ENCODE measurements at regions not wholly inside any gene's neighbourhood (a gene's known extent, or its start where the extent isn't known, plus 50 kb on each side); places are given as distances from the start of the nearest gene placed in this dataset.
A peak's percentile ranks its signal among the peaks of the same experiment; 100 is the strongest.

DNA sequence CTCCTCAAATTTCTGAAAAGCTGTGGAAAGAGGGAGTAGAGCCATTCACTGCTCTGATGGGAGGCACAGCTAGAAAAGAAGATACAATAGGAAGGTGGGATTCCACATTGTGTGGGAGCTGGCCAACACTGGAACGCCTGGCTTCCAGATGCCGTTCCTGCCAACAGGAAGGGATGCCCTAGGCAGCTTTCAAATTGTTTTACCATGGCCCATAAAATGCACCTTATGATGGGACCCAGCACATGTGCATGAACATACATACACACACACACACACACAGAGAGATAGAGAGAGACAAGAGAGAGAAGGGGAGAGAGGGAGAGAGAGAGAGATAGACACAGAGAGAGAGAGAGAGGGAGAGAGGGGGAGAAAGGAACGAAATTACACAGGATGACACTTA is 86.1 kb upstream of the BZW1 start:
- DNase-seq: no peak
- Mint-ChIP-seq H3K4me3 (no peak overlapping the region), H3K27ac (no peak overlapping the region), H3K27me3 (ENCODE audit: low read depth) (peaks cover 4% of the 10 kb centered on the region), H3K4me1 (ENCODE audit: low read depth) (no peaks in the 10 kb centered on the region), H3K36me3 (ENCODE audit: low read depth) (no peaks in the 10 kb centered on the region), H3K9me3 (no peaks in the 10 kb centered on the region)
- CTCF ChIA-PET: interaction anchor here (3.9 kb wide), 1 partner anchor 12 kb away, joined by 15 read pairs; no protein-coding TSS in a partner anchor
- intact Hi-C loops (cut with micrococcal nuclease): no loop called here

DNA sequence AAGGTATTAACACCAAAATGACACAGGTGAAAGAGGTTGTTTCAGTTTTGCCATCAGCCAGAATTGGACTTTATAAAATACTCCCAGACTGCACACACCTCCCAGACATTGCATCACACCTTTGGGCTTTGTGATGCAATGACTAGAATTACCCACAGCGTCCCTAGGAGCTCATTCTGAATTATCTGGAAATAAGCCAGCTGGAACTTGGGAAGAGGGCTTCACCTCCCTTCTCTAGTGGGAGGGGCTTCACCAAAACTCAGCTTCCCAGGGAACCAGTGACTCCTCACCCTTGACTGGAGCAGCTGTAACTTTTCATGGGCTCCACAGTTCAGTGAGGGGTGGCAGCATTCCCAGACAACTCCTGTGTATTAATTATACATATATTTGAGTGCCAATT is 83.1 kb upstream of the BZW1 start:
- Mint-ChIP-seq H3K27ac (no peak overlapping the region), H3K36me3 (ENCODE audit: low read depth) (no peaks in the 10 kb centered on the region)

DNA sequence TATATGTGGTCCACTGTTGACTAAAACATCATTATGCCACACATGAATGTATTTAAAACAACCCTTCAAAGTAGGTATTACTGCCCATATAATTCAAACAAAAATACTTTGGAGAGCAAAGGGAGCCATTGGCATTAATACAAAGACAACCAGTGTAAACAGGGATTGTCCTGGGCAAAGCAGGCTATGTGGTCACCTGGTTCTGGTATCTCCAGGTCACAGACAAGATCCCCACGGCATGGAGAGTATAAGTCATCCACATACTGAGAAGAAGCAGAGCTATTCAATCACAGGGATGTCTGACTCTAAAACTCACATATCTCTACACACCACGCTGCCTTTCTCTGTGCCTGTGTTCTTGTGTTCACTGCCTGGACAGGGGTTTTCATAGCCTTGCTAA is 81.4 kb upstream of the BZW1 start:
- H3K4me1 Mint-ChIP-seq (ENCODE audit: low read depth): peaks cover 8% of the 10 kb centered on the region
- CTCF ChIA-PET: no interaction called here
- H3K9me3 Mint-ChIP-seq: no peaks in the 10 kb centered on the region
- no peak for DNase-seq
- H3K36me3 Mint-ChIP-seq (ENCODE audit: low read depth): no peaks in the 10 kb centered on the region
- intact Hi-C loops (cut with micrococcal nuclease): no loop called here
- no peak overlapping the region for H3K4me3 Mint-ChIP-seq
- peaks cover 2% of the 10 kb centered on the region for H3K27me3 Mint-ChIP-seq (ENCODE audit: low read depth)
- no peak overlapping the region for H3K27ac Mint-ChIP-seq

More for the DNA sequence above, 83.1 kb upstream of the BZW1 start:
- intact Hi-C loops (cut with micrococcal nuclease): no loop called here
- Mint-ChIP-seq H3K9me3 (no peaks in the 10 kb centered on the region), H3K4me1 (ENCODE audit: low read depth) (no peaks in the 10 kb centered on the region), H3K27me3 (ENCODE audit: low read depth) (peaks cover 6% of the 10 kb centered on the region), H3K4me3 (no peak overlapping the region)
- DNase-seq: no peak
- CTCF ChIA-PET: no interaction called here

DNA sequence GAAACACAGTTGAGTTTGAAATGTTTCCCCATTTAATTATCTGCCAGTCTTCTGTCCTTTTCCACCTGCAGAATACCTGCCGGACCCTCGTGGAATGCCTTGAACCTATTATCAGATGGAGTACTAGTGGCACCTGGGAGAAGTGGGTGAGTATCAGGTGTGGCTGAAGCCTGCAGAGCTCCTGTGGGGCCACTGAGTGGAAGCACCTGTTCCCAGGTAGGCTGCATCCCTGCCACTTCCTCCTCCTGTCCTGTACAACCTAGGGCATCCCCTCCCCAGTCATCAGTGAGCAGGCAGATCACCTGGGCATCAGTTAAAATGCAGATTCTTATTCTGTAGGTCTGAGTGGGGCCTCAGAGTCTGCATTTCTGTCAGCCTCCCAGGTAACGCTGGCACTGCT is 80.8 kb upstream of the BZW1 start:
- H3K4me1 Mint-ChIP-seq (ENCODE audit: low read depth): peaks cover 13% of the 10 kb centered on the region
- peaks cover 2% of the 10 kb centered on the region for H3K27me3 Mint-ChIP-seq (ENCODE audit: low read depth)
- intact Hi-C loops (cut with micrococcal nuclease): no loop called here
- no peaks in the 10 kb centered on the region for H3K36me3 Mint-ChIP-seq (ENCODE audit: low read depth)
- CTCF ChIA-PET: interaction anchor here (0.8 kb wide), 1 partner anchor 34 kb away, joined by 3 read pairs; no protein-coding TSS in a partner anchor
- no peak overlapping the region for H3K4me3 Mint-ChIP-seq
- no peaks in the 10 kb centered on the region for H3K9me3 Mint-ChIP-seq
- H3K27ac Mint-ChIP-seq: no peak overlapping the region
- DNase-seq: no peak

DNA sequence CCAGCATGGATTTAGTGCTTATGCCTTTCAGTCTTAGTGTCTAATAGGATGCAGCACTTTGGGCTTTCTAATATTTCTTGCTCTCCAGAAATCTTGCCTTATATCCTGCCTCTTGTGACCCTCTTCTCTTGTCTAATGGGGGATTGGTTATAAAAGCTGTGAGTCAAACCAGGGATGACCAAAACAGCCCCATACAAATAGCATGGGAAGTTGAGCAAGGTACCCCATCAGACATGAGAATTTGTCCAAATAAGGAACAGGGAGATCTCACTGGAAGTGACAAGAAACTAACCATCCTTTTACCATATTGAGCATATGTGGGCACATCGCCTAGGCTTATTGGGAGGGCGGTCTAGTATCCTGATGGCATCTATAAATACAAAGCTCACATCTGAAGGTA is 78.8 kb upstream of the BZW1 start:
- intact Hi-C loops (cut with micrococcal nuclease): no loop called here
- Mint-ChIP-seq H3K4me1 (ENCODE audit: low read depth) (peaks cover 13% of the 10 kb centered on the region), H3K27ac (no peak overlapping the region), H3K27me3 (ENCODE audit: low read depth) (peaks cover 9% of the 10 kb centered on the region), H3K9me3 (no peaks in the 10 kb centered on the region), H3K36me3 (ENCODE audit: low read depth) (no peaks in the 10 kb centered on the region), H3K4me3 (no peak overlapping the region)
- DNase-seq: no peak
- CTCF ChIA-PET: no interaction called here

DNA sequence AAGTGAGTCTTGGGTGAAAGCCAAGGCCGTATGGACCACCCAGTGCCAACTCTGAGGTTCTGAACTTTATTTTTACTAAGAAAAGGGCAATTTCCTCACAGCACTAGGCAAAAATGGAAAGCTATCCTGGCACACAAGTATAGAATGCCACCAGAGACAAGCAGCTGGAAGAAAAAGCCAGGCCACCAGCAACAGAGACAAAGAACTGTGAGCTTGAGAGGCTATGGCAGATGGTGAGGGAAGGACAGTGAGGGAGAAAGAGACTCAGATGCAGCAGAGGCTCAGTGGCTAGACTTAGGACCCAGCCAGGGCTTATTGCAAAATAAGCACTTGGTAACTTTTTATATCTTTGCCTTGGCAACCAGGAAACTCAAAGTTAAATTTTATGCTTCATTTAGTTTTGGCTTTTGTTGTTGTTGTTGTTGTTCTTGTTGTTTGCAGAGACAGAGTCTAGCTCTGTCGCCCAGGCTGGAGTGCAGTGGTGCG is 78.0 kb upstream of the BZW1 start:
- no peaks in the 10 kb centered on the region for H3K36me3 Mint-ChIP-seq (ENCODE audit: low read depth)
- peaks cover 13% of the 10 kb centered on the region for H3K4me1 Mint-ChIP-seq (ENCODE audit: low read depth)
- no peak overlapping the region for H3K4me3 Mint-ChIP-seq
- no peak overlapping the region for H3K27ac Mint-ChIP-seq
- peaks cover 9% of the 10 kb centered on the region for H3K27me3 Mint-ChIP-seq (ENCODE audit: low read depth)
- intact Hi-C loops (cut with micrococcal nuclease): no loop called here
- H3K9me3 Mint-ChIP-seq: no peaks in the 10 kb centered on the region
- CTCF ChIA-PET: interaction anchor here (0.6 to 1.3 kb wide), 2 partner anchors 21 to 148 kb away, joined by 3 read pairs; partner anchors contain the start of gene AOX1
- DNase-seq: no peak

DNA sequence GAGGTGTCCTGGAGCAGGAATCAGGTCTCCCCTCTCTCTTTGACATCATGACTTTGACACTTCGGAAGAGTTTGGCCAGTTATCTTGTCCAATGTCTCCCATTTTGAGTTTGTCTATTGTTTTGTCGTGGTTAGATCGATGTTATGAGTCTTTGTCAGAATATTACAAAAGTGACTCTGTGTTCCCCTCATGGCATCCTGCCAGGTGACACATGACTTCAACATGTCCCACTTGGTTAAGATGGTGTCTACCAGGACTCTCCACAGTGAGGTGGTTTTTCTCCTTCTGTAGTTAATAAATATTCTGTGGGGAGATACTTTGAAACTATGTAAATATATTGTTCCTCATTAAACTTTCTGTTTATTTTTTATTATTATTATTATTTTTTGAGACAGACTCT is 76.6 kb upstream of the BZW1 start:
- Mint-ChIP-seq H3K36me3 (ENCODE audit: low read depth) (no peaks in the 10 kb centered on the region), H3K27me3 (ENCODE audit: low read depth) (peaks cover 9% of the 10 kb centered on the region), H3K4me3 (no peak overlapping the region), H3K9me3 (no peaks in the 10 kb centered on the region), H3K27ac (no peak overlapping the region), H3K4me1 (ENCODE audit: low read depth) (peaks cover 13% of the 10 kb centered on the region)
- intact Hi-C loops (cut with micrococcal nuclease): loop anchor here (1.0 kb wide), 5 partner anchors 22 to 755 kb away; no protein-coding TSS in a partner anchor
- peak; percentile 55 for DNase-seq
- CTCF ChIA-PET: interaction anchor here (0.6 to 1.2 kb wide), 10 partner anchors 22 to 443 kb away, joined by 3 to 11 read pairs (median 4); partner anchors contain the start of genes AOX1 and SGO2

DNA sequence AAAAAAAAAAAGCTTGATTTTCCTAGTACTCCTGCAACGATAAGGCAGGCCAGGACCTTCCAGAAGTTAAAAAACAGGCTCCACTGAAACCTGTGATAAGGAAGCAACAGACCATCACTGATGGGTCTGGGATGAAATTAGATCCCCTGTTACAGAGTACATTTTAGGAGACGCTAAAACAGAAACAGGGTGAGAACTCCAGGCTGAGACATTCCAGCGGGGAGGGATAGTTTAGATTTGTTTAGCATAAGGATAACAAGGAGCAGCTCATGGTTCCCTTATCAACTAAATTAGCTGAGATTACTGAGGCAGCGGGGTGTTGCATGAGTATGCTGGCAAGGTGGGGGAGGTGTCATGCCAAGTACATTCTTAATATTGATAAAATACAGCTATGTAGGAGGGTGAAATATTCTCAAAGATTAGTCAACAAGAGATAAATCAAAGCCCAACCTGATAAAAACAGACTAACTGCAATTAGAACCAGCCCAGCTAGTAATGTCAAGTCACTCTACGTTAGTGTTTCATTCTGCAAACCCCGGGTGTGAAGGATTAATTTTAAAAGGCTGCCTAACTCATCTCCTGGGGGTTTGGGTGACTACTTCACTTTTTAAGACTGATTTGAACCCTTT is 75.0 kb upstream of the BZW1 start:
- Mint-ChIP-seq H3K27ac (no peak overlapping the region), H3K27me3 (ENCODE audit: low read depth) (peaks cover 9% of the 10 kb centered on the region), H3K4me3 (no peak overlapping the region), H3K36me3 (ENCODE audit: low read depth) (no peaks in the 10 kb centered on the region), H3K9me3 (no peaks in the 10 kb centered on the region), H3K4me1 (ENCODE audit: low read depth) (peaks cover 13% of the 10 kb centered on the region)
- intact Hi-C loops (cut with micrococcal nuclease): no loop called here
- CTCF ChIA-PET: interaction anchor here (1.1 to 1.3 kb wide), 2 partner anchors 24 to 151 kb away, joined by 3 read pairs; partner anchors contain the start of gene AOX1
- DNase-seq: no peak

DNA sequence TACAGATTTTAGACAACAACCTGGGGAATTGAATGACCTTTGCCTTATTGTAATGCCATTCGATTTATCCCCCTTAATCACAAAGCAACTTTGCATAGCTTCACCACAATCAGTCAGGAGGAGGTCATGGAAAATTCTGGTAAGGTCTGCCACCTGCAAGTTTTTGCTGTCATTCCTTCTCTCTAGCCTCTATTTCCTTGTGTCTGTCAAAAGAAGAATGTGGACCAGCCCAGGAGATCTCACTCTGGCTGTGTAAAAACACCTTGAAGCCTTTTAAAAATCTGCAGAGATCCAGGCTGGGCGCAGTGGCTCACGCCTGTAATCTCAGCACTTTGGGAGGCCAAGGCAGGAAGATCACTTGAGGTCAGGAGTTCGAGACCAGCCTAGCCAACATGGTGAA is 74.1 kb upstream of the BZW1 start:
- Mint-ChIP-seq H3K27ac (no peak overlapping the region), H3K9me3 (no peaks in the 10 kb centered on the region), H3K4me1 (ENCODE audit: low read depth) (peaks cover 13% of the 10 kb centered on the region), H3K27me3 (ENCODE audit: low read depth) (peaks cover 7% of the 10 kb centered on the region), H3K4me3 (no peak overlapping the region), H3K36me3 (ENCODE audit: low read depth) (no peaks in the 10 kb centered on the region)
- no peak for DNase-seq
- intact Hi-C loops (cut with micrococcal nuclease): no loop called here
- CTCF ChIA-PET: interaction anchor here (1.1 to 1.3 kb wide), 2 partner anchors 25 to 152 kb away, joined by 3 read pairs; partner anchors contain the start of gene AOX1

DNA sequence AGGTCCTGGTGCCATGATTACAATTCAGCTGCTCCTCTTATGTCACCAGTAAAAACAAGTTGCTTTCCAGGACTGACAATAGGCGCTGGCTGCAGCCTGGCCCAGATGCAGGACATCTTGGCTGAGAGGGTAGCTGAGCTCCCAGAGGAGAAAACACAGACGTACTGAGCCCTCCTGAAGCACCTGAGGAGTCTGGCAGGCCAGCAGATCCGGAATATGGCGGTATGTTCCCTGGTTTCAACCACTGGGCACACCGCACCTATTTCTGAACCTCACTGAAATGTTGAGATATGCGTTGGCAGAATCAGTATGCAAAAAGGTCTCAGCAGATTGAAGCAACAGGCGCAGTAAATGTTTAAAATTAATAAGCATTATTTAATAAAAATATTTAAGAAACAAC is 73.1 kb upstream of the BZW1 start:
- DNase-seq: no peak
- Mint-ChIP-seq H3K4me1 (ENCODE audit: low read depth) (peaks cover 13% of the 10 kb centered on the region), H3K4me3 (no peak overlapping the region), H3K27me3 (ENCODE audit: low read depth) (peaks cover 7% of the 10 kb centered on the region), H3K27ac (no peak overlapping the region), H3K9me3 (no peaks in the 10 kb centered on the region), H3K36me3 (ENCODE audit: low read depth) (no peaks in the 10 kb centered on the region)
- CTCF ChIA-PET: interaction anchor here (0.7 kb wide), 1 partner anchor 36 kb away, joined by 3 read pairs; no protein-coding TSS in a partner anchor
- intact Hi-C loops (cut with micrococcal nuclease): no loop called here

DNA sequence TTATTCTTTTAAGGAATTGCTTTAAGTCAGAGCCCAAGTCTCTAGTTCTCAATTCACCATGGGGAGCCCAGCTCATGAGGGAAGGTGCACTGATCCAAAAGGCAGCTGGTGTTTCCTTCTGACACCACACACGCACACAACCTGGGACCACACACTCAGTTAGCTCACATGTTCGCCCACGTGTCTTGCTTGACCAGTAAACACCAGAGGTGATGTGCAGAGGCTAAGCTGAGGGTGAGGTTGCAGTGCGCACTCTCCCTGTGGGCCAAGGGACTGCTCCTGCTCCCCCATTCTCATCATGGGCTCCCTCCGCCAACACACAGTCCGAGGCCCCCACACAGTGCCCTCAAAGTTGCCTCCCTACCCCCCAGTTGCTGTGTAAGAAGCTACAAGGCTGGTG is 70.8 kb upstream of the BZW1 start:
- no peak for DNase-seq
- intact Hi-C loops (cut with micrococcal nuclease): no loop called here
- CTCF ChIA-PET: interaction anchor here (0.6 kb wide), 1 partner anchor 24 kb away, joined by 3 read pairs; no protein-coding TSS in a partner anchor
- Mint-ChIP-seq H3K4me1 (ENCODE audit: low read depth) (no peaks in the 10 kb centered on the region), H3K36me3 (ENCODE audit: low read depth) (no peaks in the 10 kb centered on the region), H3K4me3 (no peak overlapping the region), H3K9me3 (no peaks in the 10 kb centered on the region), H3K27me3 (ENCODE audit: low read depth) (peaks cover 7% of the 10 kb centered on the region), H3K27ac (no peak overlapping the region)

DNA sequence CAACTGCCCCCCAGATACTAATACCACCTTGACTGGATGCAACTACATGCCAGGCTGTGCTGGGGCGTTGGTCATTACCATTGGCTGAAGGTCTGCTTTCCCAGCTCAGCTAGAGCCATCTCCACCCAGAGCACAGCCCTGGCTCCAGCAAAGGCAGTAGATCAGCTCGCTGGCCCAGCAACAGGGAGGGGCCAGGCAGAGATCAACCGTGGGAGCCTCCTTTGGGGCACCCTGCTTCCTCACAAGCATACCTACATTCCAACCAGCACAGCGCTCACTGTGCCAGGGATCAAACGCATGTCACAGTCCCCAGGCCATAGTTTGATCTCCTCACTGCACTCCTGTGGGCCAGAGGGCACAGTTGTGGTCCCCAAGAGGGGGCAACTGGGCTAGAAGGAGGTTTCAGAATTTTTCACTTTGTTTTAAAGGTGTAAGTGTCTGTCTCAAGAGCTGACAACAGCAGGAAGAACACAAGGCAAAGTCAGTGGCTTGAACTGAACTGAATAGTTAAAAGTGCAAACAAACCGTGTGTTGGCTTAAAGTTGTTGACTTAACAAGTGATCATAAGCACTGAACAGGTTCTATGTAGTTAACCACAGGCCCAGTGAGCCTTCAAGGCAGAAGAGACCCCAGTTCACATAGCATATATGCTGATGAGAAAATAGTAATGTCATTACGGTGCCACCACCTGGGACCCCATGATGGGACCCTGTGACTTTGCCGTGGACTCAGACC is 70.1 kb upstream of the BZW1 start:
- Mint-ChIP-seq H3K9me3 (no peaks in the 10 kb centered on the region), H3K4me1 (ENCODE audit: low read depth) (no peaks in the 10 kb centered on the region), H3K27me3 (ENCODE audit: low read depth) (peaks cover 7% of the 10 kb centered on the region), H3K27ac (no peak overlapping the region), H3K4me3 (no peak overlapping the region), H3K36me3 (ENCODE audit: low read depth) (no peaks in the 10 kb centered on the region)
- intact Hi-C loops (cut with micrococcal nuclease): no loop called here
- DNase-seq: no peak
- CTCF ChIA-PET: no interaction called here

Data from activated naive CD4-positive, alpha-beta T cell treated with anti-CD3 and anti-CD28 coated beads for 36 hours (primary cell).